Suprapubic skin (tissue), 3 donors: ENCODE measurements at regions not wholly inside any gene's neighbourhood (a gene's known extent, or its start where the extent isn't known, plus 50 kb on each side); places are given as distances from the start of the nearest gene placed in this dataset.

Source experiments
- CTCF ChIP-seq, 2 donors: fragments of 200-600 bp in 1 of 2; fragments of 450-650 bp in 1 of 2; sonication (generic) in 1 of 2; IDR thresholded peaks; one replicate each; pipeline ENCODE4 v1.5.1; 2016 to 2019; ENCODE audit warnings: antibody characterized with exemption in 2 of 2, mild to moderate bottlenecking in 1 of 2, moderate library complexity in 1 of 2
- POLR2A ChIP-seq, 2 donors: fragments of 450-650 bp; IDR thresholded peaks; one replicate each; pipeline ENCODE4 v1.6.1; 2017; ENCODE audit warnings: antibody characterized with exemption in 2 of 2, mild to moderate bottlenecking in 2 of 2, moderate library complexity in 2 of 2

- no peak for TF ChIP-seq POLR2A (IDR thresholded peaks at IDR 0.05)
- no peak for TF ChIP-seq CTCF (IDR thresholded peaks at IDR 0.05)
Observed at GRCh38 chr13:85312071-85312470, 487.1 kb downstream of the SLITRK6 start.
